ENCODE measurements at regions not wholly inside any gene's neighbourhood (a gene's known extent, or its start where the extent isn't known, plus 50 kb on each side); places are given as distances from the start of the nearest gene placed in this dataset.
"Not testable (repeated sequence)": the region's sequence is repeated elsewhere in the genome, so short reads cannot be mapped to it uniquely, and the experiment has no call there.

GRCh38 chr13:69050696-69051095 lies 1056.9 kb upstream of the ATXN8OS start:
- DNase-seq, result no peak

- DNase-seq, result no peak
Measured at GRCh38 chr13:69044629-69045028, 1063.0 kb upstream of the ATXN8OS start.

- DNase-seq, result no peak
Measured at GRCh38 chr13:69040898-69041297, 1066.7 kb upstream of the ATXN8OS start.

GRCh38 chr13:69035771-69036170 lies 1071.9 kb upstream of the ATXN8OS start:
- DNase-seq, result no peak

- DNase-seq, result no peak
Measured at GRCh38 chr13:69028936-69029335, 1078.7 kb upstream of the ATXN8OS start.

- DNase-seq, result no peak
Measured at GRCh38 chr13:69020120-69020519, 1087.5 kb upstream of the ATXN8OS start.

GRCh38 chr13:69018173-69018572 lies 1089.5 kb upstream of the ATXN8OS start:
- DNase-seq, result not testable (repeated sequence)

- DNase-seq, result no peak
Measured at GRCh38 chr13:69010789-69011188, 1096.8 kb upstream of the ATXN8OS start.

- no peak for DNase-seq
Measured at GRCh38 chr13:69008499-69008898, 1099.1 kb upstream of the ATXN8OS start.

- no peak for DNase-seq
Measured at GRCh38 chr13:68998056-68998455, 1109.6 kb upstream of the ATXN8OS start.

GRCh38 chr13:68996668-68997025 lies 1111.0 kb upstream of the ATXN8OS start:
- no peak for DNase-seq

- DNase-seq, result no peak
Measured at GRCh38 chr13:68995972-68996667, 1111.5 kb upstream of the ATXN8OS start.

- no peak for DNase-seq
Measured at GRCh38 chr13:68993154-68993553, 1114.5 kb upstream of the ATXN8OS start.

GRCh38 chr13:68988176-68988575 lies 1119.5 kb upstream of the ATXN8OS start:
- DNase-seq, result no peak

GRCh38 chr13:68987585-68987984 lies 1120.0 kb upstream of the ATXN8OS start:
- DNase-seq, result no peak

- DNase-seq, result no peak
Measured at GRCh38 chr13:68984688-68985319, 1122.8 kb upstream of the ATXN8OS start.

GRCh38 chr13:68982961-68983619 lies 1124.5 kb upstream of the ATXN8OS start:
- DNase-seq, result no peak

- no peak for DNase-seq
Measured at GRCh38 chr13:68976287-68976686, 1131.3 kb upstream of the ATXN8OS start.

- DNase-seq, result no peak
Measured at GRCh38 chr13:68970532-68970931, 1137.1 kb upstream of the ATXN8OS start.

- no peak for DNase-seq
Measured at GRCh38 chr13:68948586-68948985, 1159.0 kb upstream of the ATXN8OS start.

GRCh38 chr13:68944272-68944671 lies 1163.4 kb upstream of the ATXN8OS start:
- DNase-seq, result no peak

GRCh38 chr13:68940049-68940448 lies 1167.6 kb upstream of the ATXN8OS start:
- no peak for DNase-seq

GRCh38 chr13:68938639-68939038 lies 1169.0 kb upstream of the ATXN8OS start:
- DNase-seq, result no peak

GRCh38 chr13:68929075-68929745 lies 1178.4 kb upstream of the ATXN8OS start:
- no peak for DNase-seq

Measured in GF-D8 (cell line).